ENCODE measurements at regions not wholly inside any gene's neighbourhood (a gene's known extent, or its start where the extent isn't known, plus 50 kb on each side); places are given as distances from the start of the nearest gene placed in this dataset.

DNA sequence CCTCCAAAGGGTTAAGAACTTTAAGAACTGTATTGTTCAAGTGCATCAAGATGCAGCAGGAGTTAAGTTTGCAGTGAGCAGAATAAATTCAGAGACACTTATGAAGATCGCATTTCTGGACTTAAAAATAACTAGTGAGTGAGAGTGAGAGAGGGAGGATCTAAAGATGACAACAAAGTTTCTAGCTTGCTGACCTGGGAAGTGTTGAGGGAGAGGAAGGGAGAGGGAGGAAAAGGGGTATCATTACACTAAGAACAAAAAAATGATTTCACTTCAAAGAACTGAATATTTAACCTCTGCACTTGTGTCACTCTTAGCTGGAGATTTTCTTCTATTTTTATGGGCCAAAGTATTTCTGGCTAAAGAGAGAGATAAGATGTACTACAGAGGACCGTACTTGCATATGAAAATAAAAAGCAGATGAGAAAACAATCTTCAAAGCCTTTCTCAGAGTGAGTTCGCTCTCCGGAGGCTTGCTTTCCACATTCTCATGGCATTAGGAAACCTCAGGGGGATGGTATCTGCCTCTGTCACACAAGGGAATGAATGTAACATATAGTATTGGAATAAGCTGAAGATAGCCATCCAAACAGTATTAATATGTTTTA lies 91.4 kb upstream of the TJP1 start:
- no peak overlapping the region for H3K27ac Mint-ChIP-seq (ENCODE audit: unreplicated experiment)
- H3K4me3 Mint-ChIP-seq (ENCODE audit: unreplicated experiment) = no peak overlapping the region
- peaks cover 3% of the 10 kb centered on the region for H3K27me3 Mint-ChIP-seq (ENCODE audit: unreplicated experiment)

DNA sequence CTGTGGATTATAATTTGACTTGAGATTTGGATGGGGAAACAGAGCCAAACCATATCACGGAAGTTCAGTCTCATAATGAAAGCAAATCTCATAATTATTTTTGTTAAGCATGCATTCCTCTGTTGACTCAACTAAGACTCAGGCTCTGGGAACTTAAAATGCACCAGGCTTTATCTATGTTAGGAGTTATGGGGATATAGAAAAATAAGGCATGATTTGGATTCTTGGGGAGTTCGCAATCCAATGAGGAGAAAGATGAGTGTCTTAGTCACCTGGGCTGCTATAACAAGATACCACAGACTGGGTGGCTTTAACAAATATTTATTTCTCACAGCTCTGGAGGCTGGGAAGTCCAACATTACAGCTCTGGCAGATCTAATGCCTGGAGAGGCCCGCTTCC lies 89.4 kb upstream of the TJP1 start:
- peaks cover 3% of the 10 kb centered on the region for H3K27me3 Mint-ChIP-seq (ENCODE audit: unreplicated experiment)
- peaks cover 10% of the 10 kb centered on the region for H3K4me1 Mint-ChIP-seq (ENCODE audit: unreplicated experiment)
- H3K9me3 Mint-ChIP-seq (ENCODE audit: unreplicated experiment) = no peaks in the 10 kb centered on the region
- no peak for DNase-seq (ENCODE audit: low spot score)
- H3K27ac Mint-ChIP-seq (ENCODE audit: unreplicated experiment) = no peak overlapping the region
- TF ChIP-seq, protein P1, sequence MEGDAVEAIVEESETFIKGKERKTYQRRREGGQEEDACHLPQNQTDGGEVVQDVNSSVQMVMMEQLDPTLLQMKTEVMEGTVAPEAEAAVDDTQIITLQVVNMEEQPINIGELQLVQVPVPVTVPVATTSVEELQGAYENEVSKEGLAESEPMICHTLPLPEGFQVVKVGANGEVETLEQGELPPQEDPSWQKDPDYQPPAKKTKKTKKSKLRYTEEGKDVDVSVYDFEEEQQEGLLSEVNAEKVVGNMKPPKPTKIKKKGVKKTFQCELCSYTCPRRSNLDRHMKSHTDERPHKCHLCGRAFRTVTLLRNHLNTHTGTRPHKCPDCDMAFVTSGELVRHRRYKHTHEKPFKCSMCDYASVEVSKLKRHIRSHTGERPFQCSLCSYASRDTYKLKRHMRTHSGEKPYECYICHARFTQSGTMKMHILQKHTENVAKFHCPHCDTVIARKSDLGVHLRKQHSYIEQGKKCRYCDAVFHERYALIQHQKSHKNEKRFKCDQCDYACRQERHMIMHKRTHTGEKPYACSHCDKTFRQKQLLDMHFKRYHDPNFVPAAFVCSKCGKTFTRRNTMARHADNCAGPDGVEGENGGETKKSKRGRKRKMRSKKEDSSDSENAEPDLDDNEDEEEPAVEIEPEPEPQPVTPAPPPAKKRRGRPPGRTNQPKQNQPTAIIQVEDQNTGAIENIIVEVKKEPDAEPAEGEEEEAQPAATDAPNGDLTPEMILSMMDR (IDR thresholded peaks at IDR 0.05; ENCODE audit: unreplicated experiment) = no peak
- H3K36me3 Mint-ChIP-seq (ENCODE audit: low read depth, unreplicated experiment) = no peaks in the 10 kb centered on the region
- no peak overlapping the region for H3K4me3 Mint-ChIP-seq (ENCODE audit: unreplicated experiment)

More for the DNA sequence above, 91.4 kb upstream of the TJP1 start:
- Mint-ChIP-seq H3K4me1 (ENCODE audit: unreplicated experiment) (peaks cover 10% of the 10 kb centered on the region), H3K36me3 (ENCODE audit: low read depth, unreplicated experiment) (no peaks in the 10 kb centered on the region), H3K9me3 (ENCODE audit: unreplicated experiment) (no peaks in the 10 kb centered on the region)
- DNase-seq (ENCODE audit: low spot score) = no peak
- TF ChIP-seq, protein P1 (IDR thresholded peaks at IDR 0.05; ENCODE audit: unreplicated experiment) = no peak

DNA sequence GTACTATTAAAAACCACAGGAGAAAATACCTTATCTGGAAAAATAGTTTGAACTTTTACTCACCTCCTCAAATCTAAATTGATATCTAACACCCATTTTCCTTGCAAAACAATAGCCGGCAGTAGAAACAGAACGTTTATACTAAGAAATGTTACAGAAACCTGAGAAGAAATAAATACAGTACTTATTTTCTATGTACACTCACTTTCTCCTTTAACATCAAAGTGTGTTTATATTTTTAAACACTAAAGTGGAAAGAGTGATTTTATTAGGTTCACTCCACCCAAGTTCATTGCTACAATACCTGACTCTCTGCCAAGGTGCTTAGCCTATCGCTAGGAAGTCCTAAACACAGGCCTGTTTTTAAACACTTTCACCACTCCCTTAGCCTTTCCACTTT lies 87.8 kb upstream of the TJP1 start:
- Mint-ChIP-seq H3K27me3 (ENCODE audit: unreplicated experiment) (peaks cover 3% of the 10 kb centered on the region), H3K27ac (ENCODE audit: unreplicated experiment) (no peak overlapping the region), H3K9me3 (ENCODE audit: unreplicated experiment) (no peaks in the 10 kb centered on the region), H3K4me1 (ENCODE audit: unreplicated experiment) (peaks cover 10% of the 10 kb centered on the region), H3K4me3 (ENCODE audit: unreplicated experiment) (no peak overlapping the region), H3K36me3 (ENCODE audit: low read depth, unreplicated experiment) (no peaks in the 10 kb centered on the region)
- TF ChIP-seq, protein P1 (IDR thresholded peaks at IDR 0.05; ENCODE audit: unreplicated experiment) = no peak
- DNase-seq (ENCODE audit: low spot score) = no peak

DNA sequence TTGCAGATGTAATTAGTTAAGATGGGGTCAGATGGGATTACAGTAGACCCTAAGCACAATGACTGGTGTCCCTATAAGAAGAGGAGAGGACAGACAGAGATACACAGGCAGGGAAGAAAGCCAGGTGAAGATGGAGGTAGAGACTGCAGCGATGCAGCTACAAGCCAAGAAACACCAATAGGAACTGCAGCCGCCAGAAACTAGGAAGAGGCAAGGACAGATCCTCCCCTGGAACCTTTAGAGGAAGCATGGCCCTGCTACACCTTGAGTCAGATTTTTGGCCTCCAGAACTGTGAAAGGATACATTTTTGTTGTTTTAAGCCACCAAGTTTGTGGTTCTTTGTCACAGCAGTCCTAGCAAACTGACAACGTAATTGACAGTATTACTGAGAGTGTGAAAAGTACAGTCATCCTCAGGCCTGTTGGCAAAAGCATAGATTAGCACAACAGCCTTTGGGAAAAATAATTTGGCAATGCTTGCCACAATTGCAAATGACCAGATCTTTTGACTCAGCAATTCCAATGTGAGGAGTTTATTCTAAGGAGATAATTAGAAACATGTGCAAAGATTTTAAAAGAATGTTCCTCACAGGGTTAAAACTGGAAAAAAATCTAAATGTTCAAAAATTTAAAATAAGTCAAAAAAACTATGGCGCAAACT lies 82.6 kb upstream of the TJP1 start:
- no peaks in the 10 kb centered on the region for H3K27me3 Mint-ChIP-seq (ENCODE audit: unreplicated experiment)
- TF ChIP-seq, protein P1 (IDR thresholded peaks at IDR 0.05; ENCODE audit: unreplicated experiment) = no peak
- no peaks in the 10 kb centered on the region for H3K9me3 Mint-ChIP-seq (ENCODE audit: unreplicated experiment)
- no peak for DNase-seq (ENCODE audit: low spot score)
- peaks cover 2% of the 10 kb centered on the region for H3K4me1 Mint-ChIP-seq (ENCODE audit: unreplicated experiment)
- H3K4me3 Mint-ChIP-seq (ENCODE audit: unreplicated experiment) = no peak overlapping the region
- no peak overlapping the region for H3K27ac Mint-ChIP-seq (ENCODE audit: unreplicated experiment)
- no peaks in the 10 kb centered on the region for H3K36me3 Mint-ChIP-seq (ENCODE audit: low read depth, unreplicated experiment)

DNA sequence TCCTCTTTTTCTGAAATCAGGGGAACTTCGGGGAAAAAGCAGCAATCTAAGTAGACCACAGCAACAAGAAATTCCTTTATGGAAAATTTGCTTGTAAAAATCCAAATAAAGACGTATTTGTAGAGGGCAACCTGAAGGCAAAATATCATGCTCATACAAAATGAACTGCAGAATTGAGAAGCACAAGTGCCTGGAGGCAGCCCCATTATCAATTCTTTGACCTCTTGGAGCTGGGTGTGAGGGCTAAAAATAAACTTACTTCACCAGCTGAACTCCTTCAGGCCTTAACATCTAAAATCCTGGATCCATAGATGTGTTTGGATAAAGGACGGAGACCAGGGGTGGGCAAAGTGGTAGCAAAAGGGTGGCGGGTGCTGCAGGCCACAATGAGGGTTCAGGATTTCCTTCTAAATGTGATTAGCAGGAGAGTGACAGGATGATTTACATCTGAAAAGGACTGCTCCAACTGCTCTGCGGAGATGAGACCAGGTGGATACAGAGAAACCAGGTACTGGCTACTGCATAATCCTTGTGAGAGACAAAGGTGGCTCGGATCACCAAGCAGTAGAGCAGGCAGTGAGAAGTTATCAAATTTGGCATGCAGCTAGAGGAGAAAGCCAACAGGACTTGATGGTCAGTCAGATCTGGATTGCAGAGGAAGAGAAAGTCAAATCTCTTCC lies 81.7 kb upstream of the TJP1 start:
- H3K36me3 Mint-ChIP-seq (ENCODE audit: low read depth, unreplicated experiment) = no peaks in the 10 kb centered on the region
- H3K4me1 Mint-ChIP-seq (ENCODE audit: unreplicated experiment) = peaks cover 2% of the 10 kb centered on the region
- no peaks in the 10 kb centered on the region for H3K9me3 Mint-ChIP-seq (ENCODE audit: unreplicated experiment)
- H3K27me3 Mint-ChIP-seq (ENCODE audit: unreplicated experiment) = no peaks in the 10 kb centered on the region
- peak overlapping the region; percentile 33 for H3K27ac Mint-ChIP-seq (ENCODE audit: unreplicated experiment)
- TF ChIP-seq, protein P1 (IDR thresholded peaks at IDR 0.05; ENCODE audit: unreplicated experiment) = no peak
- H3K4me3 Mint-ChIP-seq (ENCODE audit: unreplicated experiment) = no peak overlapping the region
- DNase-seq (ENCODE audit: low spot score) = no peak
